ENCODE measurements at regions not wholly inside any gene's neighbourhood (a gene's known extent, or its start where the extent isn't known, plus 50 kb on each side); places are given as distances from the start of the nearest gene placed in this dataset.
"Not testable (repeated sequence)": the region's sequence is repeated elsewhere in the genome, so short reads cannot be mapped to it uniquely, and the experiment has no call there.

GRCh38 chrX:40864972-40865371 lies 129.6 kb upstream of the MED14 start:
- no peak overlapping the region for H3K4me3 ChIP-seq (ENCODE audit: low read depth, low read length)
- TF ChIP-seq CTCF (IDR thresholded peaks at IDR 0.05; ENCODE audit: low read depth, low read length) = no peak

GRCh38 chrX:40866893-40867292 lies 131.6 kb upstream of the MED14 start:
- no peak for TF ChIP-seq CTCF (IDR thresholded peaks at IDR 0.05; ENCODE audit: low read depth, low read length)
- H3K4me3 ChIP-seq (ENCODE audit: low read depth, low read length) = no peak overlapping the region

- no peak overlapping the region for H3K4me3 ChIP-seq (ENCODE audit: low read depth, low read length)
- TF ChIP-seq CTCF (IDR thresholded peaks at IDR 0.05; ENCODE audit: low read depth, low read length) = no peak
These were observed 132.0 kb upstream of the MED14 start for GRCh38 chrX:40867352-40867751.

- no peak for TF ChIP-seq CTCF (IDR thresholded peaks at IDR 0.05; ENCODE audit: low read depth, low read length)
- no peak overlapping the region for H3K4me3 ChIP-seq (ENCODE audit: low read depth, low read length)
These were observed 133.5 kb upstream of the MED14 start for GRCh38 chrX:40868868-40869267.

- not testable (repeated sequence) for H3K4me3 ChIP-seq (ENCODE audit: low read depth, low read length)
These were observed 135.6 kb upstream of the MED14 start for GRCh38 chrX:40870982-40871381.

- no peak for TF ChIP-seq CTCF (IDR thresholded peaks at IDR 0.05; ENCODE audit: low read depth, low read length)
These were observed 136.2 kb upstream of the MED14 start for GRCh38 chrX:40871385-40872082.

GRCh38 chrX:40872351-40872750 lies 137.0 kb upstream of the MED14 start:
- H3K4me3 ChIP-seq (ENCODE audit: low read depth, low read length) = no peak overlapping the region
- no peak for TF ChIP-seq CTCF (IDR thresholded peaks at IDR 0.05; ENCODE audit: low read depth, low read length)

More at GRCh38 chrX:40871385-40872082, 136.2 kb upstream of the MED14 start:
- H3K4me3 ChIP-seq (ENCODE audit: low read depth, low read length) = no peak overlapping the region

GRCh38 chrX:40875476-40875875 lies 140.1 kb upstream of the MED14 start:
- no peak for TF ChIP-seq CTCF (IDR thresholded peaks at IDR 0.05; ENCODE audit: low read depth, low read length)
- H3K4me3 ChIP-seq (ENCODE audit: low read depth, low read length) = no peak overlapping the region

Data from WI38 (cell line).